DND-41 (cell line): ENCODE measurements at regions not wholly inside any gene's neighbourhood (a gene's known extent, or its start where the extent isn't known, plus 50 kb on each side); places are given as distances from the start of the nearest gene placed in this dataset.

Experiments
- EZH2 ChIP-seq: IDR thresholded peaks from 3 replicates; pipeline ENCODE4 v1.6.1; 2012; ENCODE audit warnings: borderline replicate concordance, low read depth, mild to moderate bottlenecking, moderate library complexity, low read length, inconsistent platforms; ENCODE audit not compliant: severe bottlenecking
- TF ChIP-seq, protein P1 (sequence below): IDR thresholded peaks from 2 replicates; pipeline ENCODE4 v1.5.1; 2012; ENCODE audit warnings: borderline replicate concordance, low read length, moderate library complexity, mild to moderate bottlenecking; ENCODE audit not compliant: poor library complexity, severe bottlenecking; ENCODE audit errors: extremely low read depth

DNA sequence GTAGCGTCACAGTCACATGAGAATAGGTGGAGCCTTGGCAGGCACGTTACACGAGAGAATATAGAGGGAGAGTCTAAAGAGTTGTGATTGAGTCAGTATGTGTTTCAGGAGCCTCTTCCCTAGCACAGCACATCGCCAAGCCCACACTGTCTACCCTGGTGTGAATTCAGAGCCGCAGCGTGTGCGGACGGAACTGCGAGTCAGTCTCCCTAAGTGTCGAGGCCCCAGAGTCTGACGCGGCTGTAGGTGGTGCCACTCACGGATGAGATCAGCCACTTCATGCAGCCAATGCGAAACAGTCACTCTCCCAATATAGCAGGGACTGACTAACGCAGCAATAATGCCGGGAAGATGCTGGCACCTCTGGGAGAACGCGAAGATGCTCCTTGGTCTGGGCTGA lies 587.3 kb upstream of the ID2 start:
- TF ChIP-seq, protein P1, sequence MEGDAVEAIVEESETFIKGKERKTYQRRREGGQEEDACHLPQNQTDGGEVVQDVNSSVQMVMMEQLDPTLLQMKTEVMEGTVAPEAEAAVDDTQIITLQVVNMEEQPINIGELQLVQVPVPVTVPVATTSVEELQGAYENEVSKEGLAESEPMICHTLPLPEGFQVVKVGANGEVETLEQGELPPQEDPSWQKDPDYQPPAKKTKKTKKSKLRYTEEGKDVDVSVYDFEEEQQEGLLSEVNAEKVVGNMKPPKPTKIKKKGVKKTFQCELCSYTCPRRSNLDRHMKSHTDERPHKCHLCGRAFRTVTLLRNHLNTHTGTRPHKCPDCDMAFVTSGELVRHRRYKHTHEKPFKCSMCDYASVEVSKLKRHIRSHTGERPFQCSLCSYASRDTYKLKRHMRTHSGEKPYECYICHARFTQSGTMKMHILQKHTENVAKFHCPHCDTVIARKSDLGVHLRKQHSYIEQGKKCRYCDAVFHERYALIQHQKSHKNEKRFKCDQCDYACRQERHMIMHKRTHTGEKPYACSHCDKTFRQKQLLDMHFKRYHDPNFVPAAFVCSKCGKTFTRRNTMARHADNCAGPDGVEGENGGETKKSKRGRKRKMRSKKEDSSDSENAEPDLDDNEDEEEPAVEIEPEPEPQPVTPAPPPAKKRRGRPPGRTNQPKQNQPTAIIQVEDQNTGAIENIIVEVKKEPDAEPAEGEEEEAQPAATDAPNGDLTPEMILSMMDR, result no peak
- no peak for TF ChIP-seq EZH2
